ENCODE measurements at regions not wholly inside any gene's neighbourhood (a gene's known extent, or its start where the extent isn't known, plus 50 kb on each side); places are given as distances from the start of the nearest gene placed in this dataset.

DNA sequence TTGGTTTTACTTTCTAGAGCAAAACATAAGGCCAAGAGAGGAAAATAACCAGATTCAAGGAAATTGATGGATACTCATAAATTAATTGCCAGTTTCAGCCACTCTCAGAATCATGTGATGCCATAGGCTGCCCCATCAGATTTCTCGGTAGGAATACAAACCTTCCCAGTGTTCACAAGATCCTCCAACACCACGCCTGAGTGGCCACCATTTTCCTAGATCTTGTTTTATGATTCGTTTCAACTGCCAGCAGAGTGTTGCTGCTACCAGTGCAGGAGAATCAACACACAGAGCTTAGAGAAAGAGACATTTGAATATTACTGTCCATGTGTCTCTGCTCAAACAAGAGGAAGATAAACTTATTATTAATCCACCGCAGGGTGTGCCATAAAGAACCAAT lies 434.2 kb upstream of the CDH4 start:
- DNase-seq, result no peak

DNA sequence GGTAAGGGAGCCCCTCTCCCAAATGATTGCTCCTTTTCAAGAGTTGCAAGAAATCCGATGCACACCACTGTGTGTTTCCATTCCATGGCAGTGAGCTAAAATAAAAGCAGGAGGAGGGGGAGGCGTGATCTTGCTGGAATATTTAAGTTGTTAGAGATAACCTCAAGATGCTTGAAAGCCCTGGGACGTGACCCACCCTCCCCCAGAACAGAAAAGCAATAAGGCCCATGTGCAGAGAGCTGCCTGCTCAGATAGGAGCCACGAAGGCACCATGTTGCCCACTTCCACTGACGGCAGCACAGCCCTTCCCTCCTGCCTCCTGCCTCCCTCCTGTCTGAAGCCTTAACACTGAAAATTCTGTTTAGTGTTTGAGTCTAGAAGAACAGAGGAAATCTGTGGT lies 432.6 kb upstream of the CDH4 start:
- DNase-seq, result no peak

DNA sequence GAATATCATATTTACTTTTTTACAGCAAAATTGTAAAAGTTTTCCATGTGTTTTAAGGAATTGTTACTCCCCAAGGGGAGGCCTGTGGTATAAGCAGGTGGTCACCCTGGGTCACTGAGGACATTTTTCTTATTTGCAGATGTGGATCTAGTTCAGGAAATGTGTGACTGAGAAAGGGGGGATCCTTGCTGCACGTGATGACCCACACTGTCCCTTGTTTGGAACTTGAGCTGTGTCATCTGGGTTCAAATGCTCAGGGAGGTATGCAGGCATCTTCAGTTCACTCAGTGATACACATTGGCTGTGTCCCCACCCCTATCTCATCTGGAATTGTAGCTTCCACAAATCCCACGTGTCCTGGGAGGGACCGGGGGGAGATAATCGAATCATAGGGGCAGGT lies 431.9 kb upstream of the CDH4 start:
- DNase-seq, result no peak

DNA sequence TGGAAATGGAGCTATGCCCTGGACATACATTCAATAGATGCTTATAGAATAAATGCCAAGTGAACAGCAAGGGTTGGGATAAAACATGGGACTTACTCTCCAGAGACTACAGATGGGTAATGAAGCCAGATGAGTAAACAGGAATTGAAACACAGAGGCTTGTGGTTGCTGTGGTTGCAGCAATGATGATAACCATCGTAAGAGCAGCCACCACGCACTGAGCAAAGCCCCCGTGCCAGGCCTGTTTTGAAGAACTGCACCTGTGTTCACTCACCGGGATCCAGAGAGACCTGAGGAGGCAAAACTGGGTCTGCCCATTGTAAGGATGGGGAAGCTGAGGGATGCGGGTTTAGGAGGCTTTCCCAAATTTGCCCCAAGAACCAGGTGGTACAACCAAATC lies 431.1 kb upstream of the CDH4 start:
- peak; percentile 5 for DNase-seq

DNA sequence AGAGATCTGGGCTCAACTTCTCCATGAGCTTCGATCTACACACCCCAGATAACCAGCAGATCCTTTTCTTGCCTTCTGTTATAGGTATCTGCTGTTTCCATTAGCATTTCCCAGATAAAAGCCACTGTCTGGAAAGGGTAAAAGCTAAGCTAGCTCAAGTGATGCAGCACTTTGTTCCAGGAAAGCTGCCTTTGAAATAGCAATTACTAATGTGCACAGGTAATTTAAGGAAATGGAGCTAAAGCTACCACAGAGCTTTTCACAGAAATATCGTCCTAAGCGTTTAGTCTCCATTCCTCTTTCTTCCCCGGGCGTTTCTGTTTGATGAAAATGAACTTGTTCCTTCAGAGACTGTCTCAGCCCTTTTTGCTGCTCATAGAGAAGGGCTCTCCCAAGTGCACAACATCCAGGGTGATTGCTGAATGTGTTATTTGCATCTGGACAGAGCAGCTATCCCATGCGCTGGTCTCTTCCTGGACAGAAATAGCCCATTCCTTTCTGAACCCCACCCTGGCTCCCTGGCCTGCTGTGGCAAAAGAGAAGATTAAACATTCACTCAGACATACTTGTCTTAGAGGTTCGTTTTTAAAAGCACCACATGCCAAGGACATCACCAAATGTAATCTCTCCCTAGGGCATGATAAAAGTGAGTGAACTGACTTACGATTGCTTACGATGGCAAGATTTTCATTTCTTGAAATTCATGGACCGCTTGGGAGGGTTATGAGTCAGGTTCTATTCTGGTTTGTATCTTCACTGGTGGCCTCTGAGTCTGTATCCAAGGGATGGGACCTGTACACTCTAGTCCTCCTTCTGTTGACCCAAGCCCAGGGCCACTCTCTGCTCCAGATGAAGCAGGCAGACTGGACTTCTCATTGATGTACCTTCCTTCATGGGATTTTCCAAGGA lies 429.1 kb upstream of the CDH4 start:
- no peak for DNase-seq

DNA sequence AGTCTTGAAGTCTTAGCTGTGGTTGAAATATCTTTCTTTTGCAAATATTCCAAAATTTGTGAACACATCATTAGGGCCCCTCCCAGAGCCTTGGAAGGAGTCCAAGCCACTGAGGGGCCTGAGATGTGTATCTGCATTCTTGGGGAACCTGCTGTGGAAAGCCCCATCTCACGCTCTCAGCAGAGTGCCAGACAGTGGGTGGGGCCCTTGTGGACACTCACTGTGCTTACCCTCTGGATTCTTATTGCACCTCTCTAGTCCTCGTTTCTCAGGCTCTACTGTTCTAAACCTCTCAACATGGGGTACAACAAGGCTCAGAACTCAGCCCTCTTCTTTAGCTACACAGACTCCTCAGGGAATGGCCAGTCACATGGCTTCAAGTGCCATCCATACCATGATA lies 416.2 kb upstream of the CDH4 start:
- no peak for DNase-seq

DNA sequence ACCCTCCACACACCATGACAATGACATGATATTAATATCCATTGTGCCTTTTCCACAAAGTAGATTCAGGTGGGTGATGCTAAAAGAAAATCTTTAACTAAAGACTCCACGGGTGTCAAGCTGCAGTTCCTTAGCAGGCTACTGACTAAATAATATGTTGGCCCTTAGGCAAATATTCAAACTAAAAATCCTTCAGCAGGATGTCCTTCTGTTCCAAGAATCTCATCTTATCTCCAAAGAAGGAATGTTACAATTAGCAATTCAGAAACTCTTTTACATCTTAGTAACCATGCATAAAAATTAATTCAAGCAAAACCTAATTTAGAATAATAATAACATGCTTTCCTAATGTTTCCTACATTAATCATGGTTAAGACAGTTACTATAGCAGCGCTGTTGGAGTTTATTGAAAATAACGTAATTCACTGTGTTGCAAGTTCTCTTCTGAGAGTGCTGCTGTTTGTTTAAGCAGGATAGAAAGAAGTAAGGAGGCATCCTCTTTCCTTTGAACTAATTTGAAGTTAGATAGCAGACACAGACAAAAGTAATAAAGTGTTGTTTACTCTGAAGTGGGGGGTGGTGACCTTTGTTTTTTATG lies 414.8 kb upstream of the CDH4 start:
- DNase-seq, result no peak

DNA sequence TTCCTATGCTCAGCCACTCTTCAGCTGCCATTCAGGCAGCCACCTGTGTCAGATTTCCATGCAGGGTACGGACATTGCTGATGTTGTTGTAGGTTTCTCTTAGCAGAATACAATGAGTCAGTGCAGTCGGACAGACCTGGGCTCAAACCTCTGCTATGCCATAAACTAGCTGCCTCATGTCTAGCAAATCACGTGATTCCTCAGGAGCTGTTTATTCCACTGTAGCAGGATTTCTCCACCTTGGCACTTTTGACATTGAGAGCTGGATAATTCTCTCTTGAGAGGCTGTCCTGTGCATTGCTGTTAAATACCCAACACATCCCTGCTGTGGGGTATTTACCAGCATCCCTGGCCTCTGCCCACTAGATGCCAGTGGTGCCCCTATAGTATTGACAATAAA lies 413.8 kb upstream of the CDH4 start:
- no peak for DNase-seq

DNA sequence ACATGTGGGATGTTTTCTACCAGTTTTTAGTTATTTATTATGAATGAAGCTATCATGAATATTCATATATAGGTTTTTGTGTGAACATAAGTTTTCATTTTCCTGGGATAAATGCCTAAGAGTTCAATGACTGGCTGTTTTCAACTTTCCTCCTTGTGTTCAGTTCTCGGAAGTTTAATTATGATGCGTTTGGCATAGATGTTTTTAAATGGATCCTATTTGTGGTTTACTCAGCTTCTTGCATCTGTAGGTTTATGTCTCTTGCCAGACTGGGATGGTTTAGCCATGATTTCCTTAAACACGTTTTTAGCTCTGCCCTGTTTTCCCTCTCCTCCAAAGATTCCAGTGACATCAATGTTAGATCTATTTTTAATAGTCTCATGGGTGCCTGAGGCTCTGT lies 411.1 kb upstream of the CDH4 start:
- DNase-seq, result no peak

DNA sequence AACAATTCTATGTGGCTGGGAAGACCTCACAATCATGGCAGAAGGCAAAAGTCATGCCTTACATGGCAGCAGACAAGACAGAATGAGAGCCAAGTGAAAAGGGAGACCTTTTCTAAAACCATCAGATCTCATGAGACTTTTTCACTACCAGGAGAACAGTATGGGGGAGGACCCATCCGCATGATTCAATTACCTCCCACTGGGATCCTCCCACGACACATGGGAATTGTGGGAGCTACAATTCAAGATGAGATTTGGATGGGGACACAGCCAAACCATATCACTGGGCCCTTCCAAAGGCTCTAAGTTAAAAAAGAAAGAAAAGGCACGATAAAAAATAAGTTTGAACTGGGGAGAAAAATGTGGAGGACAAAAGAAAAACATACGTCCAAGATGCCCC lies 406.9 kb upstream of the CDH4 start:
- no peak for DNase-seq

DNA sequence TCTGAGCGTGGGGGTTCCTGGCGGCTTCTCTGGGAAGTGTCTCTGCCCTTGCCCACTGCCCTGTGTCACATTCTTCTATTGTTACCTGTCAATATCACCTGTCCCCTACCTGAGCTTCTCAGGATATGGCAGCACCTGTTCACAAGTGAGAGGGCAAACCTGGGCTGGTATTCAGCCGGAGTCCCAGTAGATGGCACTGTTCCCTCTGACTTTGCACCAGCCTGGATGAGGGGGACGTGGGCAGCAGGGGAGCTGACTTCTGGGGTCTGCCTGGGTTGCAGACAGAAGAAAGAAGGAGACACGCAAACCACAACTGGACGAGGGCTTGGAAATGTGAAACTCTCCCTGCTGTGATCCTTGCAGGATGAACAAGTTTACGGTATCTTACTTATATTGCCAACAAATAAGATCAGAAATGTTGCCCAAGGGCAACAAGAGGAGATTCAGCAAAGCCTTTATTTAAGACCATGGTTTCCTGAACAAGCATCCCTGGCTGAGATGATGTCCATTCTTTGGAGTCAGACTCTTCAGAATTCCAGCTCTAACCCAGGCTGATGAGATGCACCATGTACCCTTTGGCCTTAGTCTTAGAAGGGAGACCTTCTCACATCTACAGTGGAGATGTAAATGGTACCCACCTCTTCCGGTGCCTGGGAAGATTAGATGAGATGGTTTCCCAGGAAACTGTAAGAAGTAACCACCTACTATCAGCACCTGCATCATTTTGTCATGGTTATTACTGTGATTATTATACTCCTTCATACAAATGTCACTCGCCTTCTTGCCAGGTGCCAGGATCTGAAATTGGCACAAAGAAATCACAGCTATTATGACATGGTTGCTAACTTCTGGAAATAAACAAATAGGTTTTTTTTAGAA lies 400.0 kb upstream of the CDH4 start:
- DNase-seq, result no peak

DNA sequence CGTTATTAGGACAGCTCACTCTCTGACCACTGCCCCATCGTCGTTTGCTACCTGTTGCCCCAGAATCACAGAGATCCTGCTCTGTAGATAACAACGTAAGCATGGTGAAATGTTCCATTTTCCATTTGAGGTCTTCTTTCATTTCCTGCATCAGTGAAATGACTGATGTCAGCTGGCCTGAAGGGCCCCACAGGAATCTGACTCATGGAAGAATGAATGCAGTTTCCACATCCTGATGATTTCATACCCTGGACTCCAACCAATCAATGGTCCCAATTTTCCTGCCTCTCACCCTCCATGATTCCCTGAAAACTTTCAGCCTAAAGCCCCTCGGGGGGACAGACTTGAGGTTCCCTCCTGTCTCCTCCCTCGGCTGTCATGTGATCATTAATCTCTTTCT lies 394.4 kb upstream of the CDH4 start:
- no peak for DNase-seq

DNA sequence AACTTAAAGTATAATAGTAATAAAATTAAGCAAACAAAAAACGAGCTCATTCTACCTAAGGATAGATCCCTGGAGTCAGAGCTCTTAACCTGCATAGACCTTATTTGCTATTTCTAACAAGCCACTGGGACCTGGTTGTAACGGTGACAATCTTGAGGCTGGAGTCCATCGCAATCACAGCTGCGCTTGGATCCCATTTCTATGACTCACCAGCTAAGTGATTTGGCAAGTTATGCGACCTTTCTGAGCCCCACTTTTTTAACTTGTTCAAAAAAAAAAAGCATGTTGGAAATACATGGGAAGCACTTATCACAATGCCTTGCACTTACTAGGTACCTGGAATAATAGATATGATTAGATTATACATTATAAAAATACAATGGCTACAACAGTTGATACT lies 389.5 kb upstream of the CDH4 start:
- no peak for DNase-seq

DNA sequence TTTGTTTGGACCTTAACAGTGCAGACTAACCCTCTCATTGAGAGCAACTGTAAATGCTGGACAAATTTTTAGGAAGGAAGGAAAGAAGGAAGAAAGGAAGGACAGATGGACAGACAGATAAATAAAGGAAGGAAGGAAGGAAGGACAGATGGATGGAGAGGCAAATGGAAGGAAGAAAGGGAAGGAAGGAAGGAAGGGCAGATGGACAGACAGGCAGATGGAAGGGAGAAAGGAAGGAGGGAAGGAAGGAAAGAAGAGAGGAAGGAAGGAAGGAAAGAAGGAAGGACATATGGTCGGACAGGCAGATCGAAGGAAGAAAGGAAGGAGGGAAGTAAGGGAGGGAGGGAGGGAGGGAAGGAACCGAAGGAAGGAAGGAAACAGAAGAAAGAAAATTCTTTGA lies 388.5 kb upstream of the CDH4 start:
- DNase-seq, result no peak

DNA sequence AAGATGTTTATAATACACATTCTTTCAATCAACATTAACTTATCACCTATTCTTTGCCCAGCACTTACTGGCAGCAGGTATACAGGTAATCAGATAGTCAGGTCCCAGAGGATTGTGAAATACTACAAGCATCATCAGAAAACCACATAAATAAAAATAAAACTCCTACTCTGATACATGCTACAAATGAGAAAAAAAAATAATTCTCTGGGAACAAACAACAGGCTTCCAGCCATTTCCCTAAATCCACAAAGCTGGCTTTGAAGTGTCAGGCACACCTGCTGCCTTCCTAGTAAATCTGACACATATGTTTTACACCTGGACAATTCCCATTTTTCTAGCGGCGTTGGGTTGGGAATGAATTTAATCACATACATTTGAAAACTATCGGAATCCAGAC lies 384.5 kb upstream of the CDH4 start:
- no peak for DNase-seq

DNA sequence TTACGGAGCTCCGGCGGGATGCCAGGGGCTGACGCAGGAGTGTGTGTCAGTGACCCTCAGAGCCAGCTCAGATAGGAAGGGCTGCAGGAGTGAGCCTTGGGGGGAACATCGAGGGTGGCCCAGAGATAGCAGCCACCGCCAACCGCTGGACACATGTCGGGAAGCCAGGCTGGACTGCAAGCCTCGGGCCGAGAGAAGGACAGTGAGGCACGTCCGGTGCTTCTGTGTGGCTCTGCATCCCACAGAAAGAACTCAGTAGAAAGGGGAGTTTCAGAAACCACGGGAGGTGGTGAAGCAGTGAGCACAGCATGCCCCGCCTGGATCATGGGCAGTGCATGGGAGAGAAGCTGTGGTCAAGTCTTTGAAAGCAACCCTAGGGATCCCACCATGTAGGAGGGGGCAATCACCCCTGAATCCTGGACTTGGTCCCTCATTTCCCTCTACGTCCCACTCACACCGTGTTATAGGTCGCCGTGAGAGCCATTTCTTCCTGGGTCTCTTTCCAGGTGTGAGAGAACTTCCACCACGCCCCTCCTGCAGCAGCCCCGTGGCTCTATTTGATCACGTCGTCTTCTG lies 383.7 kb upstream of the CDH4 start:
- no peak for DNase-seq

DNA sequence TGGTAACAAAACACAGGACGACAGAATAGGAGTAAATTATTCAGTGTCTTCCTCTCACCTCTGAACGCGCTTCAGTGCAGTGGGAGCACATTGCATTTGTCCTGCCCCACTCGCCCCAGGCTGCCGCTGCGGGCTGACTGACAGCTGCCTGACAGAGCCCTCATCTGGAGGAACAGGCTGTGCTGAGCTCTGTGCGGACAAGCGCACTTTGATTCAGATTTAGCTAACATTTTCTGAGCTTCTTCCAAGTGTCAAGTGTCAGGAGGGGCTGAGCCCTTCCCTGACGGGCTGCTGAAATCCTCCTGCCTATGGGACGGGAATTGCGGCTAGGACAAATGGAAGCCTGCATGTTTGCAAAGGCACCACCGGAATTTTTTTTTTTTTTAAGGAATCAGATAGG lies 383.0 kb upstream of the CDH4 start:
- DNase-seq, result no peak

DNA sequence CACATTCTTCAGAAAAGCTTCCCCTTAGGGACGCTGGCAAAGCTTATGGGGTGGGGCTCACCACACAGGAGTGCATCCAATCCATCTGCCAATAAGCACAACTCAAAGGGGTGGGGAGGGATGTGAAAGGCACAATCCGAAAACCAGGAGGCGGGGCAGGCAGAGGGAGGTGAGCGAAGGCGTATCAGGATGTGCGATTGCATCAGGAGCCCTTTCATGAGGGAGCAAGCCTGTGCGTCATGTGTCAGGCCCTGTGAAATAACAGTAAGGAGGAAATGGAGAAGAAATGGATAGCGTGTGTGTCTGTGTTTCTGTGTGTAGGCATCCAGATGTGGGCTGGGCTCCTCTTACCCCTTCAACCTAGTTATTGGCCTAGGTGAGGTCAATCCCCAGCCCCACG lies 382.4 kb upstream of the CDH4 start:
- DNase-seq, result no peak

DNA sequence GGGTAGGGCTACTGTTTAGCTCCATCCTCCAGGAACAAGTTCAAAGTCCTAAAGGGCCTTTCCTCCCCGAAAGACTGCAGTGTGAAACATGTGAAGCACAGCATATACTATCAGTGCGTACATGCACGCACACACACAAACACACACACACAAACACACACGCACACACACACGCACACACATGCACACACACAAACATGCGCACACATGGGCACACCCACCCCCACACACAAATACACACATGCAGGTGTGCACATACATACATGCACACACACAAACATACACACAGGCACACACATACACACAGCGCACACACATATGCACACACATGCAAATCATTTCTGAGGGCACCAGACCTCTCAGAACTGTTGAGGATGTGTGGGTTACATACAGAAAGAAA lies 382.0 kb upstream of the CDH4 start:
- no peak for DNase-seq

DNA sequence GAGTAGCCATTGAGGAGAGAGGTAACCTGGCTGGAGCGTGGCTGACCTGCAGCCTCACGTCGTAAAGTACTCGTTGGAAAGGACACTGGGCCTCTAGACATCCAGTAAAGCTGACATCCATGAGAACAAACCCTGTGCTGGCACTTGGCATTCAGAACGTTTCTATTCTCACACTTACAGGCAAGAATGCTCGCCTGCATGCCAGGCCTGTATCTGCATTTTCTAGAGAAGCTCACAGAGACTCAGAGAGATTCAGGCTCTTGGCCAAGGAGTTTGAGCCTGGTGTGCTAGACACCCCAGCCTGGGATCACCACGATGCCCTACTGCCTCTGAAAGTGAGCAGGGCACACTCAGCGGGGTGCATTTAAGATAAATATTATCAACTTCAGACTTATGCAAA lies 379.8 kb upstream of the CDH4 start:
- DNase-seq, result no peak

DNA sequence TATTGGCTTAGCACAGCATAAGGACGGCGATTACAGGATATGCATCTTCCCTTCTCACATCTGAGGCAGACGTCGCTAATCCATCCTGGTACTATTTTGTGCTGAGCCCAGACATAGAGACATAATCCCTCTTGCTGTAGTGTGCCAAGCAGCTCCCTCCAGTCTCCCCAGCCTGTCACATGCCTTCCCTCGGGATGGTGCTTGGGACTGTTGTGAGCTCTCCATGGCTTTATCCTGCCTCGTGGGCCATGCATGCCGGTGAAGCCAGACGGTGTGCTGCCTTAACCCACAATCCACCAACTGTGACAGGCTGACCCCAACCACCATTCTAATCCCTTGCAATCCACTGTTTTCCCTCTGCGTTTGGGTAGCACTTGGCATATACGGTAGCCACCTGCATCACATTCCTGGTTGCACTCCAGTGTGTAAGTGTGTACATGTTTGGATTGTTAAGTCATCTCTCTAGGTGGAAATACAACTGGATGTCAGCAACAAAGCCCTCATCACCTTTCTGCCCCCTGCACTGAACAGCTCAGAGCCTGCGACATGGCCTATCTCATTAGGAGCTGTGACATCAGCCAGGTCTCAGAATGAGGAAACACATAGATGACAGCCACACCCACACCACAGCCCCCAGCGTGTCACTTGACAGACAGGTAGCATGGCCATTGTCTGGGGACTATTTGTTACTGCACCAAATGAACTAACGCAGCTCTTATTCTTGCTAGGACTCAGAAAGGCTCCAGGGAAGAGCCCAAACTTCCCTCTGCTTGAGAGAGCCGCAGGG lies 374.8 kb upstream of the CDH4 start:
- no peak for DNase-seq

DNA sequence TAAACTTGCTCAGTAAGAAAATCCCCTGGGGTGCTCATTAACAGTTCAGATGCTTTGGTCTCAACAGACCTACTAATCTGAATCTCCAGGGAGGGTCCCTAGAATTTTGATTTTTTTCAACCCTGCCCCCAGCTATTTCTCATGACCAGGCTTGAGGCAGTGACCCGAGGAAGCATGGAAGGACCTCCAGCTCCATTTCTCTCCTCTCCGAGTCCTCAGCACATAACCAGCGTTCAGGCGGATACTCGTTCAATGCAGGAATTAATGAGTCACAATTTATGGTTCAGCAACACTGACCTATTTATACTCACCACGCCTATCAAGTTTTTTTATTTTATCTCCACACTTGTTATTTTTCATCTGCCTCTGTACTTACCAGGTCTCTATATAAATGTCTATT lies 369.2 kb upstream of the CDH4 start:
- no peak for DNase-seq

DNA sequence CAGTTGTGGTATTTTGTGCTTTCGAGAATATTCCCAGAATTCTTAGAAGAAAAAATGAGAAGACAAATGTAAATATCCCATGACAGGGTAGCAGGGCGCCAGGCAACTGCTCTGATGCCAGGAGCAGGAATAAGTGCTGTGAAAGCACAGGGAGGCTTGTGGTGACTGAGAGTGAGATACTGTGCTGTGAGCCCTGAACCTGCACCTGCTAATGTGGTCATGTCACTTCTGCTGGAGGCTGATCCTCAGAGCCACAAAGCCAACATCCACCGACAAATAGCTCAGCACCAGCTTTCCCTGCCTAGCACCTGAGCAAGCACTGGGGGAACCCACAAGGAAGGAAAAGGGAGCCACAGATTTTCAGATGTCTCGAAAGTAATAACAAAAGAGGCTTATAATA lies 368.6 kb upstream of the CDH4 start:
- no peak for DNase-seq

All from stimulated activated CD4-positive, alpha-beta T cell treated with anti-CD3 and anti-CD28 coated beads, Interleukin-1b, Interleukin-23, amount 100 ng/mL, for 48 hours (primary cell).